ENCODE measurements at regions not wholly inside any gene's neighbourhood (a gene's known extent, or its start where the extent isn't known, plus 50 kb on each side); places are given as distances from the start of the nearest gene placed in this dataset.
"Not testable (repeated sequence)": the region's sequence is repeated elsewhere in the genome, so short reads cannot be mapped to it uniquely, and the experiment has no call there.

DNA sequence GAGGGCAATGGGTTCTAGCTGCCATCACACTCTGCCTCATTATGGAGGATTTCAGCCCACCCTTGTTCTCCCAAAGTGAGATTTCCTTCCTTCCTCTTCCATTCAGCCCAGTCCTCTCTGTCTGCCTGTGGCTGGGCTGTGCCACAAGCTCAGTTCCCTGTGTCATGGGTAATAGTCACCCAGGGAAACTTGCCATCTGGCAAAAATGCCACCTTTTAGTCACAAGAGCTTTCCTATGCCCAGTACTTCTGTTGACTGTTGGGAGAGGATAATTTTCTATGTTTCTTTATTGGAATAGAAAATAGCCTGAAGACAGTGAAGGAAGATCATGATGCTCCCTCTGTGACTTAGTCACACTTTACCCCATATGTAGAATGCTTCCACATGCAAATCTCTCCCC, 71.4 kb downstream of the TLR4 start:
- DNase-seq (ENCODE audit: insufficient read length, low spot score): no peak
- FAIRE-seq: no peak

DNA sequence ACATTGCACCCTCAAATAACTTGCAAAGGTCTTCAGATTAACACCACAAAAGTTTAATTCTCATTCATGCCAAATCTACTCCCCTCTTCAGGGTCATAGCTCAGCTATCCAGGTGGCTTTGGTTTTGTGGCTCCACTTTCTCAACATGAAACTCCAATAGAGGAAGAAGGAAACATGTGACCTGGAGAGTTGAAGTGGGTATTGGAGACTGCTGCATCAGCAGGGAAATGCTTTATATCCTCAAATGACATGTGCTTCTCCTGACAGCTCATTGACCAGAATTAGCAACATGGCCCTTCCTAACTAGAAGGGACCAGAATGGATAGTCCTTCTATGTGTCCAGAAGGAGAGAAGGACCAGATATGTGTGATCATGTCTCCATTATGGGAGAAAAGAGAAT, 73.6 kb downstream of the TLR4 start:
- FAIRE-seq: no peak
- DNase-seq (ENCODE audit: insufficient read length, low spot score): no peak

DNA sequence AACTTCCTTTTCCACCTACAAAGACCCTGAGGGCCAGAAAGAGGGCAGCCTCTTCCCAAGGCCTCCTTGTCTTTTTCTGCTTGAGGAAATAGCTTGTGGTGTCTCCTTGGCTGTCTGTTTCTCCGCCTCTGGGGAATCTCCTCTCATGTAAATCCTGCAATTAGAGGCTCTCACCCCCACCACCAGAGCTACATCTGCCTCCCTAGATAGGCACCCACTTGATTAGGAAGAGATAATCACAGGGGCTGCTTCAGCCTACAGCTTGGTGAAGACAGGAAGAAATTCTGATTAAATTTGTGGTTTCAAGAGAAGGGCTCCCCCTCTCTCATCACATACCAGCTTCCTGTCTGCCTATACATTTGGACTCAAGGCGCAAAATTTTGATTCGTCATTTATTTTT, 75.6 kb downstream of the TLR4 start:
- DNase-seq (ENCODE audit: insufficient read length, low spot score): no peak
- FAIRE-seq: no peak

DNA sequence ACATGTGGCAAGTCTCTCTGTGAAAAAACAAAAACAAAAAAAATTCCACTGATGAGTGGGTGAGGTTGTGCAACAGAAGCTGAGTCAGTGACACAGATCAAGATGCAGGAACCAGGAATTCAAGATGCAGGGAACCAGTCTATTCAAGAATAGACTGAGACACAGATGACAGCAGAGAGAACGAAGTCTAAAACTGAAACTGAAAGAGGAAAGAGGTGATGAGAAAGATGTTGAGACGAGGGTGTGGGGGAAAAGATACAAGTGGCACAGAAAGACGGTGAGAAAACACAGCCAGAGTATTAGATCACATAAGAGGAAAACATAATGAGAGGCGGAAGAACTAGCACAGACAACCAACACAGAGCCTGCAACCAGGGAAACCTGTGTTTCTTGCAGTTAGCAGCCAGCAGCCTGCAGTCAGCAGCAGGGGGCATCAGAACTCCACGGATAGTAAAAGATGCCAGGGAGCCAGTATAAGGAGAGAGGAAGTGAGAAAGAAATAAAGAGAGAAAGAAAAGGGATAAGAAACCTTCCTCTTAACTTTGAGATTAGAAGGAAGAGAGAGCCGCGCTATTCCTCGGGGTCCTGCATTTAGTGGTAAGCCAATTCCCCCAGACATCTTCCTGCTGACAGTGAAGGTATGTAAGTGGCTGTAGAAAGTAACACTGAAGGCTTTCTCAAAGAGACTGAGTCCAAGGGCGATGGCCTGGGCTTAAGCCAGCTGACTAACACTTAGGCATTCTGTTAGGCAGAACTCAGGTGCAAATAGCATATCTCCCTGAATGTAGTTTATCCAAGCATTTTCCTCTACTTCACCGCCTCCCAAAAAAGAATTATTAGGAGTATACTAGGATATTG, 79.0 kb downstream of the TLR4 start:
- FAIRE-seq: no peak
- peak; percentile 24 for DNase-seq (ENCODE audit: insufficient read length, low spot score)

GRCh38 chr9:117783828-117784227, 79.6 kb downstream of the TLR4 start:
- no peak for DNase-seq (ENCODE audit: insufficient read length, low spot score)
- no peak for FAIRE-seq

- FAIRE-seq (no peak), DNase-seq (ENCODE audit: insufficient read length, low spot score) (no peak)
Measured at GRCh38 chr9:117784996-117785395, 80.8 kb downstream of the TLR4 start.

DNA sequence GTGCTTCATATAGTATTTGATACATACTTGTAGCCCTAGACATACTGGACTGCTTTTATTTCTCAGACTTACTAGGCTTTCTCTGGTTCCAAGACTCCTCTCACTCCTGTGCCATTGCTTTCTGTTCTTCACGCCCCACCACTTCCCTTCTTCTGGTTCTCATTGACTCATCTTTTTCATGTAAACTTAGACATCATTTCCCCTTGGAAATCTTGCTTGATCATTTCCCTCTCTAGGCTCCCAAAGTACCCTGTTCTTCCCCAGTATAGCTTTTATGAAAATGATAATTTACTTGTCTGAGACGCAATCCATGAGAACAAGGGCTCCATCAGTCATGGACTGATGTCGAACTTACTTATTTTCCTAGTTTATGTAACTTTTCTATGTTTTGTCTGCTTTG, 83.5 kb downstream of the TLR4 start:
- DNase-seq (ENCODE audit: insufficient read length, low spot score) (no peak), FAIRE-seq (no peak)

GRCh38 chr9:117795271-117795670, 91.1 kb downstream of the TLR4 start:
- FAIRE-seq: no peak
- no peak for DNase-seq (ENCODE audit: insufficient read length, low spot score)

DNA sequence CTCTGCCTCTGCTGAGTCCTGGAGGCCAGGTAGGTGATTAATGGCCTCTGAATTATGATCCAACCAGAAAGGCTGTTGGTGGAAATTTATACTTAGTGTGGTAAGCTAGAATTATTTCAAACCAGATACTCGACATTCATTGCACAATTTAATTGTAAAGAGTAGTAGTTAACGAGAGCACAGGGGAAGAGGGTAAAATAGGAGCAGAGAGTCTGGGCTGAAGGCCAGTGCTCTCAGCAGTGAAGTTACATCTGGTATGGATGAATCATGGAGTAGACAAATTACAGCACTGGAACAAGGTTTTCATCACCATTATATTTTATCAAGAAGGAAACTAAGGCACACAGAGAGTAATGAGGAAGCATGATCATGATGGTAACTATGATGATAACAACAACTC, 92.5 kb downstream of the TLR4 start:
- no peak for FAIRE-seq
- no peak for DNase-seq (ENCODE audit: insufficient read length, low spot score)

- DNase-seq (ENCODE audit: insufficient read length, low spot score): no peak
- no peak for FAIRE-seq
Measured at GRCh38 chr9:117800389-117800788, 96.2 kb downstream of the TLR4 start.

DNA sequence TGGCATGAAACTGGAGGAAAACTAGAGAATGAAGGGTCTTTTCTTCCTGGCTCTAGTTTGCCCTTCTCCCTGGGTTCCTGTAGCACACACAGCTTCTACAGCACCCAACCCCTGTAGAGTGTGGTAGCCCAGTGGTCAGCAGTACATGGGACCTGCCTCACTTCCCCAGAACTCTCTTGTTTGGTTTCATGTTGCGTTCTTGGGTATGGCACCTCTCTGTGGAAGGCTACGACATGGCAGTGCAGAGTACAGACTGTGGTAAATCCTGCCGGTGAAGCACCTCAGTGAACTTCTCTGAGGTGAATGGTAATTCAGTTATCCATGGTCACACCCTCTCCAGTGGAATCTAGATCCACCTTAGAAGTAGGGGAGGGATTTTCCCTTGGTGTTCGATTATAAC, 105.5 kb downstream of the TLR4 start:
- DNase-seq (ENCODE audit: insufficient read length, low spot score) (no peak), FAIRE-seq (no peak)

DNA sequence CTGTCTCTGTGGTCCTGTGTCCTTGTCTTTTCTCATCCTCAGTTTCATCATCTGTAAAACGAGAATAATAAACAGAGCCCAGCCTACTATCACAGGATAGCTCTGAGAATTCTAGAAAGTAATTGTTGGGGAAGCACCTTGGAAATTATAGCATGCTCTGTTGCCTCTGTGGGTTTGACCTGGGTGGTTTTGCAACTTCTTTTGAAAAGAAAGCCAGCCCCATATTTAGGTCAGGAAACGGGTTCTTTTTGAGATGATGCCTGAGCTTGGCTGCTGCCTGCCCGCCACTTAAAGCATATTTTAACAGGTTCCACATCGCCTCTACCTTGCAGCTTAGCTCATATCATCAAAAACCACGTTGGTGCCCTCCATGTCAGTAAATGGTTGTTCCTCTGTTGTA, 111.1 kb downstream of the TLR4 start:
- FAIRE-seq: no peak
- DNase-seq (ENCODE audit: insufficient read length, low spot score): no peak

GRCh38 chr9:117815948-117816347, 111.7 kb downstream of the TLR4 start:
- DNase-seq (ENCODE audit: insufficient read length, low spot score): no peak
- no peak for FAIRE-seq

GRCh38 chr9:117821954-117822353, 117.8 kb downstream of the TLR4 start:
- DNase-seq (ENCODE audit: insufficient read length, low spot score): no peak
- no peak for FAIRE-seq

GRCh38 chr9:117823576-117823975, 119.4 kb downstream of the TLR4 start:
- no peak for FAIRE-seq
- DNase-seq (ENCODE audit: insufficient read length, low spot score): no peak

DNA sequence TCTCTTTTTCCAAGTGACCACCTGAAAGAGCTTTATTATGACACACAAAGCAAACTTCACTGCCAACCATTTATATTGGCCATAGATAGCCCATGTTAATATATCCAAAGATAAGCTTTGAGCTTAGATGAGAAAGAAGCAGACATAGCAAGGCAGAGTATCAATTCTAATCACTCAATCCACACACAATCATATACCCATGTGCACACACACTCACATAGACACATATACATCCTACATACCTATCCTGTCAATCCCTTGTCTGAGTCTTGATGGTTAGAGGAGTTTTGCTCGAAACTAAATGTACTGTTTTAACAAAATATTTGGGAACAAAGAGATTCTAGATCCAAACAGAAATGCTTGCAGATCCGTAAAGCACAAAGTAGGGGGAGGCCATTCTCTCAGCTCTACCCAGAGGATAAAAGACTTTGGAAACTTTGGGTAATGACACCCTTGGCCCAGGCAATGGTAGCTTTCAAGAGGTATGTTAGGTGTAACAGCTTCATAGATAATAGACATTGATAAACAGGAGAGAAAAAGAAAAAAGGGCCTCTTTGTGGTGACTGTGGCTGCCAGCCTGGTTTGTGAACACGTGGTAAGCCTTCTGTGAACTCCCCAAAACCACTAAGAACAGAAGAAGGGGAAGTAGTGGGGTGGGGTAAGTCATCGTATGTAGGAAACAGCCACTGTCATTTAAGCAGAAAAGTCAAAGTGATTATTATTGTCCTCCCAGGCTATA, 121.6 kb downstream of the TLR4 start:
- FAIRE-seq (no peak), DNase-seq (ENCODE audit: insufficient read length, low spot score) (no peak)

DNA sequence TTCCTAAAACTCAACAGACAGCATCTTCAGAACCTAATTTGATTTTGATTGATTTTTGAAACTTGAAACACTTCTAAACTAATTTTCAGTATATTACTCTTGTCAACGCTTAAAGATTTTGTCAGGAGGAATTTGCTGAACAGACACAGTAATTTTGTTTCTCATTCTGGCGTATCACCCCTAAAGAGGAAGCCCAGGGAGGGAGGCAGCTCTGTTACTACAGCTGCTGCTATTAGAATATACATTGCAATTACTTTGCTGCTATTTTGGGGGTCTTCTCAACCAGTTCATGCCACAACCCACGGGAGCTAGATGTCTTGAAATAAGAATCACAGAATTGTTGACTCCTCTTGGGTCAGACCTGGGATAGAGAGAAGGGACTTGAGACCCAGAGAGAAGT, 122.6 kb downstream of the TLR4 start:
- DNase-seq (ENCODE audit: insufficient read length, low spot score): no peak
- no peak for FAIRE-seq

DNA sequence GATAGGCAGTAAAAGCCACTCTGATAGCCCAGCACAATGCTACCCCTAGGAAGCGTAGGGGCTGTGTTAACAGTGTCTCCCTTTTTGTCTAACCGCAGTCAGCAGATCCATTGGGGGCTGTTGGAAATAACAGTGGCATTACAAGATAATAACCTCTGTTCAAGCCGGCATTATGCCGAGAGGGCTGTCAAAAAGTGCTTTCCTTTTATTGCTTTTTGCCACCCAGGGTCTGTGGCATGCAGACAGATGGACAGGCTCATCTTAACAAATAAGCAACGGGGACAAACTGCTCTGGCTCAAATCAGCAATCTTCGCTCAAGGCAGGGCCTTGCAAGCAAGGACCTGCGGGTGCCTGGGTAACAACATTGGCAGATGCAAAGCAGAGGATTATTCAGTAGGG, 123.3 kb downstream of the TLR4 start:
- no peak for FAIRE-seq
- DNase-seq (ENCODE audit: insufficient read length, low spot score): no peak

GRCh38 chr9:117828466-117828865, 124.3 kb downstream of the TLR4 start:
- FAIRE-seq (no peak), DNase-seq (ENCODE audit: insufficient read length, low spot score) (no peak)

DNA sequence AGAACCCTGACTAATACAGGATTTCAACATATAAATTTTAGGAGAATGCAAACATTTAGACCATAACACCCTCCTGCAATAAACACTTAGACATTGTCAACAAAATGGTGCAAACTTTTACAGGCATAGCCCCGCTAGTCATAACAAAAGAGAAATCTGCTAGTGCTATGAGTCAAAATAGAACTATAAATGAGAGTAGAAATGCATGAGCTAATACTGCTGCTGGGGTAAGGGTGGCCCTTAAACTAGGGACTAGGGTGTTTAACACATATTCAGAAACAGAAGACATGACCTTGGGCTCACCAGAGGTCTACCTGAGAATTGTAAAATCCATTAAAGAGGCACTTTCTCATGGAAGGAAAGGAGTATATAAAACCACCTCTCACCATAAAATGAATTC, 131.6 kb downstream of the TLR4 start:
- FAIRE-seq: no peak
- no peak for DNase-seq (ENCODE audit: insufficient read length, low spot score)

DNA sequence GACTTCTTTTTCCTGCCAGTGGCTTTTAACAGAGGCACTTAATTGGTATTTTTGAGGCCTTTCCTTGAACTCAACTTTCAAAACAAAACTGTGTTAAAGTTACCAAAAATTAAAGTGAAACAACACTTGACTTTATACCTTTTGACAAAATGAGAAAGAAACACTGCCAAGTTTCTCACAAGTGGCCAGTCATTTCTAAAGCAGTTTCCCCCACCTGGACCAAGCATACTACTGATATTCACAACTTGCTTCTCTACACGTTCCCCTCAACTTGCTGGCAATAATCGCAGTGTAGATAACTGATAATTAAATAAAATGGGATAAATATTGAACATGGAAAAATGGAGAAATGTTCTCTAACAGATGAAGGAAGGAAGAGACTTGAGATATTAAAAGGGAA, 135.7 kb downstream of the TLR4 start:
- FAIRE-seq (no peak), DNase-seq (ENCODE audit: insufficient read length, low spot score) (no peak)

GRCh38 chr9:117851836-117852461, 147.7 kb downstream of the TLR4 start:
- not testable (repeated sequence) for FAIRE-seq; DNase-seq (ENCODE audit: insufficient read length, low spot score)

All from HTR-8/SVneo (cell line).